ENCODE measurements at regions not wholly inside any gene's neighbourhood (a gene's known extent, or its start where the extent isn't known, plus 50 kb on each side); places are given as distances from the start of the nearest gene placed in this dataset.

DNA sequence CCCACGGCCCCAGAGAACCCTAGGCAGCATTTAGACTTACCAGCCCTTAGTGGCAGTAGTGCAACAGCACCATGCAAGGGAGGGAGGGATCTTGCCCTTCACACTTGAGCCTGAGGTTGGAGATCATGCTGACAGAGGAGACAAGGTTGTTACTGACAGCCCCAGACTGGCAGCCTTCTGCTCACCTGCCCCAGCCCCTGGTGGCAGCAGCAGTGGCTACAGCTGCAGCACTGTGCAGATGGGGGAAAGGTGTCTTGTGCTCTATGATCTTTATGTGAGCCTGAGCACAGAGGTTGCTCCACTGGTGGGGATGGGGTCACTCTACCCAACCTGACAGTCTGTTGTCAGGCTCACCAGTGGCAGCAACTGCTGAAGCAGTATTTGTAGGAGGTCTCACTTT lies 501.2 kb upstream of the LRRTM4 start:
- DNase-seq (ENCODE audit: low read depth), result no peak

DNA sequence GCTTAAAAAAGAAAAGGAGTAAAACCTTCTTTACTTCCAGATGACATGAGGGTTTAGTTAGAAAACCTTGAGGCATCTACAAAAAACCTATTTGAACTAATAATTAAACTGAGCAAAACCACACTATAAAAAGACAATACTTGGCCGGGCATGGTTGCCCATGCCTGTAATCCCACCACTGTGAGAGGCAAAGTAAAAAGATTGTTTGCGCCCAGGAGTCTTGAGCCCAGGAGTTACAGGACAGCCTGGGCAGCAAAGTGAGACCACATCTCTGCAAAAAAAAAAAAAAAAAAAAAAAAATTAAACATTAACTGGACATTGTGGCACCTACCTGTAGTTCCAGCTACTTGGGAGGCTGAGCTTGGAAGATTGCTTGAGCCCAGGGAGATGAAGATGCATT lies 502.8 kb upstream of the LRRTM4 start:
- DNase-seq (ENCODE audit: low read depth), result no peak

DNA sequence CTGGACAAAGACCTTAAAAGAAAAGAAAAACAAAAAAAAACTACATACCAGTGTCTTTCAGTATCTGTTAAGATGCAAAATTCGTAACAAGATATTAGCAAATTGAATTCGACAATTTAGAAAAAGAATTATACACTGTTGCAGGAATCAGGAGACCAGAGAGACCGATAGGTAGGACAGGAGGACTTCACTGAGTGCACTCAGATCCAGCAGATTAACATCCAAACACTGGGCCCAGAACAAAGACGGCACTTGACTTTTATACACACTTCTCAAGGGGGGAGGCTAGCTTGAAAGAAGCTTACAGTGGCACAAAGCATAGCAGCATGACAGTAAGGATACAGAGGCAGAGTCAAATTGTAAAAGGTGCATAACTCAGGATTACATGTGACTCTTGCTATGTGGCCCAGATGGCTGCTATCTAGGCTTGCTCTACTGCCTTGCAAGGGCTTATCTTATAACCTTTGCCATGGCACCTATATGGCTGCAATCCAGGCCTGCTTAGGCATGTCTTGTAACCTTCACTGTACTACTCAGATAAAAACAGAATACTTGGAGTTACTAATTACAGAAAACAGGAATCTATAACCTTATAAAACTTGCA lies 507.3 kb upstream of the LRRTM4 start:
- DNase-seq (ENCODE audit: low read depth), result no peak

DNA sequence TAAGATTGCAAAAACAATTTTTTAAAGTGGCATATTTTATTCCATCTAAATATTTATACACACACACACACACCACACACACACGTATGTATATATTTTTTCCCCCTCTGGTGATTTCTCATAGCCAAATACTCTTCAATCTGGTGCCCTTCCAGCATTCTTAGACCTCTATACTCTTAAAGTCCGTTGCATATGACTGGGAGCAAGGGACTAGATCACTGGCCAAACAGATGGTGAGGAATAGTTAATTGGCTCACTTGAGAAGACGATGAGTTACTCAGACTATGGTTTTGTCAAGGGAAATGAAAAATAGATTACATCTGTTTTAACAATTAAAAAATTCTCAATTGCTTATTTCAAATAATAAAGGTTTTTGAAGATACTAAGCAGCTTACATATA lies 512.5 kb upstream of the LRRTM4 start:
- DNase-seq (ENCODE audit: low read depth), result no peak

DNA sequence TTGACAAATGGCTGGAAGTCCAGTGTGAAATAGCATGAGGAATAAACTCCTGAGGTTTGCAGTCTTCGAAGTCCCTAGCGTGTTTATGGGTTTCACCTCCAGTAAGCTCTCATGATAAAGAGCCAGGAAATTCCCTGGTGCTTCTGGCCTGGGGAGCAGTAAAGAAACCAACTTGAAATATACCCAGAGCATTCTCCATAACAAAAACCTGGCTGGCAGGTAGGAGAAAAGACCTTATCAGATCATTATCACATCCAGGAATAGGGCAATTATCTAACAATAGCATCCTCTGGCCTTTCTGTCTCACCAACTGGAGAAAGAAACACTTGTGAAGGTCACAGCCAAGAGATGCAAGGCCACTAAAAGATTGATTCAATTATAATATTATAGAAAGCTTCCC lies 513.6 kb upstream of the LRRTM4 start:
- no peak for DNase-seq (ENCODE audit: low read depth)

DNA sequence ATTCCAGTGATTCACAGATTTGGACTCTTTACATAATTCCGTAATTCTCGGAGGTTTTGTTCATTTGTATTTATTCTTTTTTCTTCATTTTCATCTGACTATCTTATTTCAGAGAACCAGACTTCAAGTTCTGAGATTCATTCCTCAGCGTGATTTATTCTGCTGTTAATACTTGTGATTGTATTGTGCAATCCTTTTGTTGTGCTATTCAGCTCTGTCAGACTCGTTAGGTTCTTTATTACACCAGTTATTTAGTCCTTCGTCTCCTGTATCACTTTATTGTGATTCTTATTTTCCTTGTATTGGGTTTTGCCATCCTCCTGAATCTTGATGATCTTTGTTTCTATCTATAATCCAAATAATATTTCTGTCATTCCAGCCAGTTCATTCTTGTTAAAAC lies 529.3 kb upstream of the LRRTM4 start:
- DNase-seq (ENCODE audit: low read depth), result no peak

DNA sequence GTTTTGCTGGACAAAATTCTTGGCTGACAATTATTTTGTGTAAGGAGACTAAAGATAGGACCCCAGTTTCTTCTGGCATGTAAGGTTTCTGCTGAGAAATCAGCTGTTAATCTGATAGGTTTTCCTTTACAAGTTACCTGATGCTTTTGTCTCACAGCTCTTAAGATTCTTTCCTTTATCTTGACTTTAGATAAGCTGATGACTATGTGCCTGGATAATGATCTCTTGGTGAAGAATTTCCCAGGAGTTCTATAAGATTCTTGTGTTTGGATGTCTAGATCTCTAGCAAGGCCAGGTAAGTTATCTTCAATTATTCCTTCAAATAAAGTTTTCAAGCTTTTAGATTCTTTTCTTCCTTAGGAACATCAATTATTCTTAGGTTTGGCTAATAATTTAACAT lies 534.8 kb upstream of the LRRTM4 start:
- DNase-seq (ENCODE audit: low read depth), result no peak

DNA sequence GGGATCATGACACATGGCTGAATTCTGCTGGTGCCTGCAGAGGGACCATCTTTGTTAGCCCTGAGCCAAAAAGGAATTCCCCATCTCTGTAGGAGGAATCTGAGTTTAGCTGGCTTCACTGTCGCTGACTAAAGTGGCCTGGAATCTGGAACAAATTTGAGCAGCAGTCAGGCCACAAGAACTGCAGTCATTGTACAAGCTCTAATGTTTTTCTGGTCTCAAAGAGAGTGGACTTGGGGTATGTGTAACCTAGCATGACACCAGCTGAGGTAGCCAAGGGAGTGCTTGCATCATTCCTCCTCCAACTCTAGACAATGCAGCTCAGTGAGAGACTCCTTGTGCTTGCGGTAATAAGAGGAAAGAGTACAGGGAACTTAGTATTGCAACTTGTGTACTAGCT lies 539.1 kb upstream of the LRRTM4 start:
- no peak for DNase-seq (ENCODE audit: low read depth)

DNA sequence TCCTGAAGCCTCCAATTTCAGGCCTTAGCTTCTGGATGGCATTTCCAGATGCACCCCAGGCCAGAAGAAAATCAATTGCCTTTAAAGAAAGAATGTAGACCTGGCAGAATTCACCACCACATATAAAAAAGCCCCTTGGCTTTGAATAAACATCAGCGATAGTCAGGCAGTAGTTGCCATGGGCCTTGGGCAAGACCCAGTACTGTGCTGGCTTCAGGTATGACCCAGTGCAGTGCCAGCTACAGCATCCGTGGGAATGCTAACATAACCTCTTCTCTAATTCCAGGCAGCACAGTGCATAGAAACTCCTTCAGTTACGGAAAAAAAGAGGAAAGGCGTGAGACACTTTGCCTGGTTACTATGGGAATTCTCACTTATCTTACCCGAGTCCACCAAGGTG lies 539.6 kb upstream of the LRRTM4 start:
- no peak for DNase-seq (ENCODE audit: low read depth)

DNA sequence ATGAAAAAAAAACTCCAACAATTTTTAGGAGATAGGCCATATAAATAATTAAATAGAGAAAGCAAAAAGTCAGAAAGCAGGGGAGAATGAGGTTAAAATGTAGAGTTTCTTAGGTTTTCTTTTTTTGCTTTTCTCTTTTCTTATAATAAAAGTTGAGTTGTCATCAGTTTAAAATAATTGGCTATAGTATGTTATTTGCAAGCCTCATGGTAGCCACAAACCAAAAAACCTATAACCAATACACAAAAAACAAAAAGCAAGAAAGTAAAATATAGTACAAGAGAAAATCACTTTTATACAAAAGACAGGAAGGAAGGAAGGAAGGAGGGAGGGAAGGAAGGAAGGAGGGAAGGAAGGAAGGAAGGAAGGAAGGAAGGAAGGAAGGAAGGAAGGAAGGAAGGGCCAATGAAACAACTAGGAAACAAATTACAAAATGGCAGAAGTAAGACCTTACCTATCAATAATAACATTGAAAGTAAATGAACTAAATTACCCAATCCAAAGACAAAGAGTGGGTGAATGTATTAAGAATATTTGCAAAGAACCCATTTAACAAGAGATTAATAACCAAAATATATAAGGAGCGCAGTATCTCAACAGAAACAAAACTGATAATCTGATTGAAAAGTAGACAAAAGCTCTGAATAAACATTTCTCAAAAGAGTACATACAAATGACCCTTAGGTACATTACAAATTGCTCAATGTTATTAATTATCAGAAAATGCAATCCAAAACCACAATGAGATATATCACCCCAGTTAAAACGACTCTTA lies 541.3 kb upstream of the LRRTM4 start:
- DNase-seq (ENCODE audit: low read depth), result no peak

DNA sequence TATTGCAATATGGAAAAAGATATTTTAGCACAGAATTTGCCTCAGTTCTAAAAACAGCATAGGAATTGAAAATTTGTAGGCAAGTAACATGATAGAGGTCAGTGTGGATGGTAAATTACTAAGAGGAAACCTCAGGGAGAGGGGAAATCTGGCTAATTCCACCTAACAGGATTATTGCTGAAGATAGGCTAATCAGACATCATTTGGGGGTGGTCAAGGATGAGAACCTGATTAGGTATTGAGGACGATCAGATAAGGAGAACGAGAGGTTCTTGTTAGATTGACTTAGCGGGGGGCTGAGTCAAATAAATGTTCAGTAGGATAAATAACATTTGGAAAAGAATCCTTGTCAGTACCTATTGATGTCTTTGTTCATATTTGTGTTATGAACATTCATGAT lies 543.2 kb upstream of the LRRTM4 start:
- no peak for DNase-seq (ENCODE audit: low read depth)

DNA sequence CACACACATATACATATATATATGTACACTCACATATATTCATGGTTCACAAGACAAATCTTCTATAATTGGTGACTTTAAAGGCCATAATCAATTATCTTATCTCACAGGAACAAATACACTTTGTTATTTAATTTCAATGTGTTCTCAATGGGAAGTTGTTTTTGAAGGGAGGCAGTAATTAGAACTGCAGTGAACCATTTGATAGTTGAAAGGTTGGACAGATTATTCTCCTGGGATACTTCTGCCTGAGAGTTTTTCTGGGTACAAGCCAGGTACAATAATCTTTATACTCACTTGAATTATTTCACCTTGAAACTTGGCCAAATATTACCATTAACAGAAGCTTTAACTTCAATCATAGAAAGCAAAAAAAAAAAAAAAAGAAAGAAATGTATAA lies 546.6 kb upstream of the LRRTM4 start:
- DNase-seq (ENCODE audit: low read depth), result no peak

DNA sequence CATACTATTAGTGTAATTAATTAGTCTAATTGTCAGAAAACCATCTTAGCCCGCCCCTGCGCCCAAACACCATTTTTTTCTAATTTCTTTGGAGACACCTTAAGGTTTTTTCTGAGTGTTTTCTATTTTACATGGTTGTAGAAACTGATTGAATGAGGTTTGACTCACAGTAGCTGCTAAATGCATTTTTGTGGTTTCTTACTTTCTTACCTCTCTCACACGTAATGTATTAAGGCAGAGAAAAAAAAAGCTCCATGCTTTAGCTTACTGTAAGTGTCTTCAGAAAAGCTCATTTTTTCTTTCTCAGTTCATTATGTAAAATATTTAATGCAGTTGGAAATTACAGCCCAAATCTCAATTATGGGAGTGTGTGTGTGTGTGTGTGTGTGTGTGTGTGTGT lies 548.5 kb upstream of the LRRTM4 start:
- DNase-seq (ENCODE audit: low read depth), result no peak

DNA sequence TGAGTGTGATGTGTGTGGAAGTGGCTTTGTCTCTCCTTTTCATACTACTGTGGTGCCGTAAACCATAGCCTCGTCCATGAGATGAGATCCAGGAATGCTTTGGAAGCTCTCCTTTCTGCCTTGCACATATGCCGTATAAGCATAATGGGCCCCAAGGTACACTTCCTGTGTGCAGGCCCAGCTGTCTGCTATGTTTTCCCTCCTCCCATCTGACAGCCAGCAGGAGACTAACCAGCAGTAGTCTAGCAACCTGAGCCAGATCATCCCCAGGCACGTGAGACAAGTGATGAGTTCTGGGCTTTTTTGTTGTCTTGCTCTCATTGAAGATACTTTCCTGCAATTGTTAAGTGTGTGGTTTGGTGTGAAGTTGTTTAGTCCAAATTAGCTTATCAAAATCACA lies 555.5 kb upstream of the LRRTM4 start:
- no peak for DNase-seq (ENCODE audit: low read depth)

DNA sequence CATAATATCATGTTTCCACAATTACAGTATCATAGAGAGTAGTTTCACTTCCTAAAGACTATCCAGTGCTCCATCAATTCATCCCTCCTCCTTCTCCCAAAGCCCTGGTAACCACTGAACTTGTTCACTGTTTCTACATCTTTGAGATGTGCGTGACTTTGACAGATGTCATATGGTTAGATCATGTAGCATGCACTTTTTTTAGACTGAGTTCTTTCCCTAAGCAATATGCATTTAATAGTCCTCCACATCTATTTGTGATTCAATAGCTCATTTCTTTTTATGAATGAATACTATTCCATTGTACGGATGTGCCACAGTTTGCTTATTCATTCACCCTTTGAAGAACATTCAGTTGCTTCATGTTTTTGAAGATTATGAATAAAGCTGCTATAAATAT lies 560.4 kb upstream of the LRRTM4 start:
- no peak for DNase-seq (ENCODE audit: low read depth)

DNA sequence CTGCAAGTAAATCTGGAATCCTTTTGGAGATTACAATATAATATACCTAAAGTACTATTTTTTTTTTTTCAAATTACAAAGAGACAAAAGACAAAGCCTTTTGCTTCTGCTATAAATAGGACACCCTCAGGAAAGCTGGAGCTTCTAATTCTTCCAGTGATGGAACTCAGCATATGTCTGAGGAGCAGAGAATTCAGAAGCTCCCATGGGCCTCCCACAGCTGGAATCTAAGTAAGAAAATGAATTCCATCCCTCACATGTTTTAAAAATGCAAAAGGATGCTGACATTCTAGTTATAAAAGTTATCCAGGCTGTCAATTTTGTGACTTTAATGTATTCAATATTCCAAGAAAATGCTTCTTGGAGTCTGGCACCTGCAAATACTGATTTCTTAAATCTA lies 571.3 kb upstream of the LRRTM4 start:
- no peak for DNase-seq (ENCODE audit: low read depth)

DNA sequence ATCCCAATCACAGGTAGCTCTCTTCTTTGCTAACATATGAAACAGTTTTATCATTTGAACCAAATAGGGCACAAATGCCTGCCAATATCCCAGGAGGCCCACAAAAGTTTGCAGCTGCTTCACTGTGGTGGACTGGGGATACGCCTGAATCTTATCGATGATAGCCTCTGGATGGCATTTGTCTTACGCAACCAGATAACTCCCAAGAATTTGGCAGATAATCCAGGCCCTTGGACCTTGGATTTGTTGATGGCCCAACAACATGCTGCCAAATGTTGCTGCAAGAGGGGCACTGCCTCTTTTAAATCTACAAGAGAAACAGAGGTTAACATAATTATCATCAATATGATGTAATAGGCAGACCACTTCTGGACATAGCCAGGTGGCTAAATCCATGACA lies 587.1 kb upstream of the LRRTM4 start:
- DNase-seq (ENCODE audit: low read depth), result no peak

DNA sequence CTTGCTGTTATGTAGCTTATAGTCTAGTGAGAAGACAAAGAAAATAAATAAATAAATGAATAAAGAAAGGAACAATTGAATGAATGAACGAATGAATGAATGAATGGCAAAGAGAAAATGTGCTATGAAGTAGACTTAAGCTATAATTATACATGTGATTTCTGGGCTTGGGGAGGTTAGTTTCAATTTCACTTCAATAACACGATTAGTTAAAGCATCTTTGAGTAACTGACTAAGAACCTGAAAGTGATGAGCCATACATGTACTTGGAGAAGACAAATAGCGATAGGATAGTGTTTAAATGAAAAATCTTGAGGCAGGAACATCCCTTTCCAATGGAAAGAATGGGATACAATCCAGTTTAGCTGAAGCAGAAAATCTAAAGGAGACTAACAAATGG lies 593.1 kb upstream of the LRRTM4 start:
- no peak for DNase-seq (ENCODE audit: low read depth)

DNA sequence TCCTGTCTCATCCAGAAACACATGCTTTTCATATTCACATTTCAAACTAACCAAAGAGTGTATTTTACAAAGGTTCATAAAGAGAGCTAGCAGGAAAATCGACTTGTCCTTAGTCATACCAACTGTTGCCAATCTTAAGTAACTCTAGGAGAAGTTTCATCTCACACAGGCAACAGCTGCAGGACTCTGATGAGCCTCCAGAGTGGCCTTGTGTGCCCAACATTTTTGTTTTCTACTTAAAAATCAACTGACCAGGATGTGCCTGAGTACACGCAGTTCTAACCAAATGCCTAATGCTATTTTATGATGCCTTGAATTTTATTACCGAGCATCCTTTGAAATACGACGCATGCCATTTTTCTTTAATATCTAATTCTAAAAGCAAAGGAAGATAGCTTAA lies 595.9 kb upstream of the LRRTM4 start:
- DNase-seq (ENCODE audit: low read depth), result no peak

DNA sequence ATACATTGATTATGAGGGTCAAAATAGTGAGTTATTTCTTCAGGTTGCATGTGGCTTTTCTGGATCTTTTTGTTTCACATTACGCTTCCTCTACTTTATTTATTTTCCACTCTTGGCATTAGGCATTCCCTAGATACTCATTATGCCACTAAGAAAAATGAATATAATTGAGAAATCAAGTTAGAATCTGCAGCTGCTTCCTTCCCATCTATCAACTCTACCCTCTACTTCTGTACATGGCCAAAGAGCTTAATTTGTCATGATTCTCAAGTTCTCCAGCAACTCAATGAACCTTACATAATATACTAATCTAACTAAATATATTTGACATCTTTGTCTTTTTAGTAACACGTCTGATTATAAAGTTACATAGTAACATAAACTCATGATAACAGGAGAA lies 598.1 kb upstream of the LRRTM4 start:
- DNase-seq (ENCODE audit: low read depth), result no peak

DNA sequence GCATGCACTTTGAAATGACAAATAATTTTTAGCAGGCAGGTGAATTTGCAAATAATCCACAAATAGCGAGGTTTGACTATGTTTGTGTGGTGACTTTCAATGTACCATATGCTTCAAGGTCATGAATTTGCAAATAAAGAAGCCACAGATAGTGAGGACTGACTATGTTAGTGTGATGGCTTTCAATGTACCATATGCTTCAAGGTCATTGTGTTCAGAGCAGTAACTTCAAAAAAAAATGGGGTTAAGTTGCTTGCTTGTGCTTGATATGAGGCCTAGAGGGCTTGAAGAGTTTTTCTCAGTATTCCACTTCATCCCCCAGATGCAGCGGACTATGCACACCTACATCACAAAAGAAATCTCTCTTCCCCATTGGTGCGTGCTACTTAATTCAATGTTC lies 602.9 kb upstream of the LRRTM4 start:
- DNase-seq (ENCODE audit: low read depth), result no peak

DNA sequence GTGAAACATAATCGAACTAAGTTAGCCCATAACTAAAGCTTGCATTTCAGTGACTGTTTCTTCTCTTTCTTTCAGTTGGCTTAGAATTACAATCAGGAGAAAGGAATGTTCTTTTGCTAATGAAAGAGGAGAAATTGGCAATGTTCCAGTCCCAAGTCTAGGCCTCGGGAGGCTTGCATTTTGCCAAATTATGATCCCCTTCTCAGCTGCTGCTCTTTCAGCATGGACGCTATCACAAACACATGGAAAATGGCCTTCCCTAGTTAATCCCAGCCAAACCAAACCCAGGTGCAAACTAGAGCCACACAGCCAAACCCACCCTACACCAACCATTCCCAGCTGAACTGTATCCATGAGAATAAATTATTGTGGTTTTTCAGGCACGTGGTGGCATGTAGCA lies 605.2 kb upstream of the LRRTM4 start:
- DNase-seq (ENCODE audit: low read depth), result no peak

DNA sequence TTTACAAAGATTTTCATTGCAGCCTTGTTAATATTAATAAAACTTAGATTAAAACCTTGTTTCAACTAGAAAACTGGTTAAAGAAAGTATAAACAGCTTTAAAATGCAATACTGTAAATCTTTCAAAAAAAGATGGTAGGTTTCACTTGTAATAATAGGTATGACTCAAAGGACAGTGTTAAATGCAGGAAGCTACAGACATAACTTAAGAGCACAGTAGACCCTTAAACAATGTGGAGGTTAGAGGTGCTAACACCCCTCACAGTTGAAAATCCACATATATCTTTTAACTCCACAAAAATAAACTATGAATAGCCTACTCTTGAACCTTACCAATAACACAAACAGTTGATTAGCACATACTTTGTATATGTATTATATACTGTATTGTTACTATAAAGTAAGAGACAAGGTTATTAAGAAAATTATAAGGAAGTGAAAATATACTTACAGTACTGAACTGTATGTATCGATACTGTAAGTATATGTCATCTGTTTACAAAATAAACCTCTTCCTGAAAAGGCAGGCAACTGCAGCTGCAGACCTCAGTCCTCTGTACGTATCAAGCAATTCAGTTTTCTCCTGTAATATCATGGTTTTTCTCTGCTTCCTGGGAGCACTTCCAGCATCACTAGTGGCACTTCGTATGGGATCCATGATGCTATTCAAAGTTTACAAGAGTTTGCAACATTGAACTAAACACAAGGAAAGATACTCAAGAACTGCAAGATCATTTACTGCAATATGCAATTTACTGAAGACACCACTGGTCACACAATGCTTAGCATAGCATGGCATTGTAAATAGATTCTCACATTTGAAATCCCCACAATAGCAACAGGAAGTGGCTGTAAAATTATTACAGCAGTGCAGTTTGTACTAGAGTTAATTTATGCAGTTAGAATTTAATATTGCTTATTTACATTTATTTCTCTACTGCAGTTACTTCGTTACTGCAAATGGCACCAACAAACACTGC lies 610.5 kb upstream of the LRRTM4 start:
- DNase-seq (ENCODE audit: low read depth), result no peak
